C4-2B (cell line): ENCODE measurements at regions not wholly inside any gene's neighbourhood (a gene's known extent, or its start where the extent isn't known, plus 50 kb on each side); places are given as distances from the start of the nearest gene placed in this dataset.
"Not testable (repeated sequence)": the region's sequence is repeated elsewhere in the genome, so short reads cannot be mapped to it uniquely, and the experiment has no call there.

Experiments
- H3K27ac ChIP-seq: fragments of 450-650 bp; 2 replicates; pipeline ENCODE4 v1.5.1; 2017
- ZFX ChIP-seq: fragments of 450-650 bp; IDR thresholded peaks from 2 replicates; pipeline ENCODE4 v1.6.1; 2017
- TF ChIP-seq, protein P1 (sequence below): fragments of 450-650 bp; conservative IDR thresholded peaks from 2 replicates; pipeline ENCODE4 v1.5.1; 2017; ENCODE audit warnings: mild to moderate bottlenecking

DNA sequence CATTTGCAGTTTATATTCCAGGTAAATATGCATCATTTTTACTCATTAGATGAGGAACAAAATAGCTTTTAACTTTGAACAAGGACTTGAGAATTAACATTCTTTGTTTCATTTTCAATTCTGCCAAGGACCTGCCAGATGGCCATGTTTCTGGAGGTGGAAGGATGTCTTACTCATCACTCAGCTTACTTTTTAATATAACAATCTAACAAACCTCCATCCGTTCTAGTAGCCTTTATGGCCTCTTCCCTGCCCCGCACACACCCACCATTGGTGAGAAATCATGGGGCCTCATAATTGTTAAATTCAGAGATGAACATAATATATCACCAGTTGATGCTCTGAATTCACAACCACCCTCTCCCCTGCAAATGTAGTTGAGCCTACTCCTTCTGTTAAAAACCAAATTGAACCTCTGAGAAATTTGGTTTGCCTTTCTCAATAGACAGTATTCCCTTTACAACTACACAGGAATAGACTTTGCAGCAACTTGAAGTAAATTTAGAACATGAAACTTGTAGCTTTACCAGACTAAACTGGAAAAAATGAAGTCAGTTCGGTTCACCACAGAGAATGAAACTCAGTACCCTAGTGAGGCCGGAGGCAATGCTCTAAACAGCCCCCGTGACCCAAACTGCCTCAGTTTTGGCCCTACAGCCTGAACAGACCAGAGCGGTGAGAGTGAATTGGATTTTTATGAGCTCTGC, 50.1 kb upstream of the ACSL4 start:
- TF ChIP-seq, protein P1, sequence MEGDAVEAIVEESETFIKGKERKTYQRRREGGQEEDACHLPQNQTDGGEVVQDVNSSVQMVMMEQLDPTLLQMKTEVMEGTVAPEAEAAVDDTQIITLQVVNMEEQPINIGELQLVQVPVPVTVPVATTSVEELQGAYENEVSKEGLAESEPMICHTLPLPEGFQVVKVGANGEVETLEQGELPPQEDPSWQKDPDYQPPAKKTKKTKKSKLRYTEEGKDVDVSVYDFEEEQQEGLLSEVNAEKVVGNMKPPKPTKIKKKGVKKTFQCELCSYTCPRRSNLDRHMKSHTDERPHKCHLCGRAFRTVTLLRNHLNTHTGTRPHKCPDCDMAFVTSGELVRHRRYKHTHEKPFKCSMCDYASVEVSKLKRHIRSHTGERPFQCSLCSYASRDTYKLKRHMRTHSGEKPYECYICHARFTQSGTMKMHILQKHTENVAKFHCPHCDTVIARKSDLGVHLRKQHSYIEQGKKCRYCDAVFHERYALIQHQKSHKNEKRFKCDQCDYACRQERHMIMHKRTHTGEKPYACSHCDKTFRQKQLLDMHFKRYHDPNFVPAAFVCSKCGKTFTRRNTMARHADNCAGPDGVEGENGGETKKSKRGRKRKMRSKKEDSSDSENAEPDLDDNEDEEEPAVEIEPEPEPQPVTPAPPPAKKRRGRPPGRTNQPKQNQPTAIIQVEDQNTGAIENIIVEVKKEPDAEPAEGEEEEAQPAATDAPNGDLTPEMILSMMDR, result no peak
- no peak for TF ChIP-seq ZFX
- H3K27ac ChIP-seq, result no peak overlapping the region

DNA sequence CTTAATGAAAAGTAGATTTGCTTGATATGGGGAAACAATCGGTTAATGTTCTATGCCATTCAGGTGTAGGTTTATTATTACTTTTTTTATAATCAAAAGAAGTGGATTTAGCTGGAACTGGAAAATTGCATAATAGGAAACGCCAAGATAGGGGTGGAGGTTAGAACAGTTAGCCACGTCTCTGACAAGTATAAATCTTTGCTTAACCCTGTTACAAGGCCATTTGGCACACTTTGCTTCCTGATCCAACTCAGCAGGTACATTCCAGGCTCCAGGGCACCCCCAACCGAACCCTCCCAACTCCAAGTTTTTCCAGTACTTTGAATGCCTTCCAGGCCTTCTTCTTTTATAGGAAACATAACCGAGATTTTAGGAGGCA, 50.6 kb upstream of the ACSL4 start:
- no peak overlapping the region for H3K27ac ChIP-seq
- TF ChIP-seq ZFX, result no peak
- TF ChIP-seq, protein P1, result no peak

DNA sequence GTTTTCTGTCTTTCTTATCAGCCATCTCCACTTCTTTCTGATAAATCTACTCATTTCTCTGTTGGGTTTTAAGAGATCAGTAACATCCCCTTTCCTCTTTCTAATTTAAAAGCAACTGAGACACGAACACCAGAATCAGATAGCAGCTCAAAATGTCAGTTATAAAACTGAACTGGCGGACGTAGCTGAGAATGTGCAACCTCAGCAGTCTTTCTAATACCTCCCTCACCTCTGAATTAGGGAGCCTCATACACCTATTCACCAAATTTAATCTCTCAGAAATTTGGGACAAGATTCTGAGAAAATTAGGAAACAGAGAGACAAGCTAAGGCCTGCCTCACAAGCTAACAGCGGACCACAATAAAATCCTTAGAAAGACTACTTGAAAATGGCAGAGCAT, 52.0 kb upstream of the ACSL4 start:
- no peak overlapping the region for H3K27ac ChIP-seq
- TF ChIP-seq, protein P1, result no peak
- TF ChIP-seq ZFX, result no peak

DNA sequence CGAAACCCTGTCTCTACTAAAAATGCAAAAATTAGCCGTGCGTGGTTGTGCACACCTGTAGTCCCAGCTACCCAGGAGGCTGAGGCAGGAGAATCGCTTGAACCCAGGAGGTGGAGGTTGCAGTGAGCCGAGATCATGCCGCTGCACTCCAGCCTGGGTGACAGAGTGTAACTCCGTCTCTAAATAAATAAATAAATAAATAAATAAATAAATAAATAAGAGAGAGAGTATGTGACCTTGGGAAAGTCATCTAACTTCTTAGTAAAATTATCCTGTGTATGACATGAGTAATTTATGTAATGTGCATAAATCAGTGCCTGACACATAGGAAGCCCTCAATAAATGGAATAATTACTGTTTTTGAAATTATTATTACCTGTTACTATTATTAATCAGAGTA, 57.5 kb upstream of the ACSL4 start:
- H3K27ac ChIP-seq, result not testable (repeated sequence)

DNA sequence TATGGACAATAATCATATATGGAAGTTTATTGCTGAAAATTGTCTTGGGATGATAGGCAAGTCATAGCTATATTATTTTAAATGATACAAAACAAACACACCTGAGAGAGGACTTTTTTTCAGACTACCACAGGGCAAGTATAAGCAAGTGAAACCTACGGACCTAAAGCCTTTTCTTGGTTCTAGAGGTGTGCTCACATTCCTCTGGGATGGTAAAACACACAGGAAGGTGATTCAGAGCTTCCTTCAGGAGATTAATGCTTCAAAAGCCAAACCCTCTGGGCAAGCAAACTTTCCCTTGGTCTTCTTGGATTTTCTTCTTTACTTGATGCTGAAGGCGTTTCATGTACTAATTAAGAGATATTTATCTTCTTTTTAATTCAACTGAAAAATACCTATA, 60.1 kb upstream of the ACSL4 start:
- no peak overlapping the region for H3K27ac ChIP-seq

DNA sequence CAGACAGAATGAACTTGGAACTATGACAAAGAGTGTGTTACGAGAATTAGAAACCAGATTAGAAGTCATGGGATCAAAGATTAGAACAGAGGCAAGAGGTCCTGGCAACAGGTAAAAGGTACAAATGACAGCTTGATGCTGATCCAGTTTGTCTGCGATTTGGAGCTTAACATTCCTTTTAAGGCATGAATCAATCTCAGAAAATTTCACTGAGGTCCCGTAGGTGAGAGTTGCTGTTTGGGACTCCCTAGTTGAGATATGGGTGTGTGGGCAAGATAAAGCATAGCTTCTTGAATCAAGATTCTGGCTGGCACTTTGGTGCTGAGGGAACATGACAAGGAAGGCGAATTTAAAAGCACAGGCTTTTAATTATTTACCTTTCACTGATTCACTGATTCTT, 62.6 kb upstream of the ACSL4 start:
- H3K27ac ChIP-seq, result no peak overlapping the region
- TF ChIP-seq, protein P1, result no peak
- no peak for TF ChIP-seq ZFX

More for the DNA sequence above, 60.1 kb upstream of the ACSL4 start:
- TF ChIP-seq, protein P1, result no peak
- no peak for TF ChIP-seq ZFX

DNA sequence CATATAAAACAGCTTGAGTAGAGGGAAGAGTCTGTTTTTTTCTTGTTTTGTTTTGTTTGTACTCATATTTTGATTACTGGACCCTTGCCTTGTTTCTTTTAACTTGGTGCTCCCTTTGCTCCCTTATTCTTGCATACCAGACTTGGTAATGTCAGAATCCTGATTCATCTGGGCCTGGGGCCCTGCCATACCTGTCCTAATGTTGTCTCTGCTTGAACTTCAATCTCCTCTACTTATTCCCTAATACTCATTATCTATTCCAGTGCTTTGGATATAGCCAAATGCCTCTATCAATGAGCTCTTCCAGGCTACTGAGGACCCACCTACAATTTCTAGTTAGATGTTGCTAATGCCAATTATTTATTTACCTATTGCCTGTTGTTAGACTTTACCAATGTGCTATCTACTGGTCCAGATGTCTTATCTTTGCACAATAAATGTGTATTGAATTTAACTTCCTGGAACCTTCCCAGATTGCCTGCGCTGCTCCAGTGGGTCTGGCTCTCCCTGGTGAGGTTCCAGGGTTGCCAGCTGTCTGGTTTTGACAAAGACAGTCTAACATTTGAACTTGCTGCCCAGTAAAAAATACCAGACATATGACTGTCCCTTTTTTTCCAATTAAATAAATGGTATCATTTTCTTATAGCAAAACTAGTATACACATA, 64.4 kb upstream of the ACSL4 start:
- TF ChIP-seq, protein P1, result no peak
- TF ChIP-seq ZFX, result no peak
- no peak overlapping the region for H3K27ac ChIP-seq

DNA sequence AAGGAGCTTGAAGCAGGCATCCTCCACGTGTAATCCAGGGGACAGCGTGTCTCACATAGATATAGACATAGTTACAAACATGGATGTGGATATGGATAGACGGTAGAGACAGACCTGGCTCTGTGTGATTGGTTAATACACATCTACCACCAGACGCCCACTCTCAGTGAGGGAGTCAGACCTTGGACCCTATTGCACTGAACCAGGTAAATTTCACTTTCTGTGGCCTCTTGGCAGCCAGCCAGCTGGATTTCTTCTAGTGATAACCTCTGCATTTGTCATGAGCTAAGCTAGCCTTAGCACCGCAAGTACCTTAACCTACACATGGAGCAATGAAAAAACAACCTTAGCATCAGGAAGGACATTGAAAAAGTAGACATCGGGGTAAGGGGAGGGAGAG, 79.2 kb upstream of the ACSL4 start:
- no peak for TF ChIP-seq ZFX
- TF ChIP-seq, protein P1, result no peak
- no peak overlapping the region for H3K27ac ChIP-seq
